NB4 (cell line): ENCODE measurements at regions not wholly inside any gene's neighbourhood (a gene's known extent, or its start where the extent isn't known, plus 50 kb on each side); places are given as distances from the start of the nearest gene placed in this dataset.

Experiments used
- CTCF ChIP-seq: IDR thresholded peaks from one replicate; pipeline ENCODE4 v1.5.1; 2012; ENCODE audit warnings: low read depth, low read length
- POLR2A ChIP-seq: IDR thresholded peaks from 2 replicates; pipeline ENCODE4 v1.6.1; 2011; ENCODE audit warnings: mild to moderate bottlenecking; ENCODE audit not compliant: insufficient read length; ENCODE audit errors: extremely low read depth

- no peak for TF ChIP-seq CTCF
- no peak for TF ChIP-seq POLR2A
Observed at GRCh38 chr1:81708250-81708649, 92.5 kb upstream of the ADGRL2 start.
